Stimulated activated CD4-positive, alpha-beta T cell treated with anti-CD3 and anti-CD28 coated beads, TNF-alpha, amount 100 ng/mL, for 4 hours (primary cell): ENCODE measurements at regions not wholly inside any gene's neighbourhood (a gene's known extent, or its start where the extent isn't known, plus 50 kb on each side); places are given as distances from the start of the nearest gene placed in this dataset.

Experiments
- DNase-seq, 3 experiments: peaks; one replicate each; pipeline ENCODE4 v3.0.0-alpha.2; 2020; ENCODE audit warnings: low read depth in 3 of 3

- DNase-seq: no peak
Observed at GRCh38 chr16:80081846-80082245, 458.9 kb upstream of the DYNLRB2 start.

- no peak for DNase-seq
Observed at GRCh38 chr16:80080287-80080851, 460.4 kb upstream of the DYNLRB2 start.

DNA sequence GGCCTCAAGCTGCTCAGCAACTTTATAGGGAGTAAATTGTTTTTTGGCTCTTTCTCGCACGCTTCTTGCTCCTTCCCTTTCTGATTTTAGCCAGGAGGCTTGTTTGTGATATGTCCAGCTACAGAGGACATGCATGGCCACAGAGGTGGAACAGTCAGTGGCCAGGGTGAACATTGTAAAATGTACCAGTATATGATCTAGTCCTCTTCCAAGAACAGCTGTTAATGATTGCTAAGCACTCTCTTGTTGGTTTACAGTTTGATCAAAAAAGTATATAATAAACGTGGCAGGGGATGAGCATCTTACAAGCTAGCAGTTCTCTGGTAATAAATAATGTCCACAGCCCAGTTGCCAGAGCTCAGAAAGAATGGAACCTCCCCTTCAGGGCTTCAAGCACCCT is 461.7 kb upstream of the DYNLRB2 start:
- no peak for DNase-seq

DNA sequence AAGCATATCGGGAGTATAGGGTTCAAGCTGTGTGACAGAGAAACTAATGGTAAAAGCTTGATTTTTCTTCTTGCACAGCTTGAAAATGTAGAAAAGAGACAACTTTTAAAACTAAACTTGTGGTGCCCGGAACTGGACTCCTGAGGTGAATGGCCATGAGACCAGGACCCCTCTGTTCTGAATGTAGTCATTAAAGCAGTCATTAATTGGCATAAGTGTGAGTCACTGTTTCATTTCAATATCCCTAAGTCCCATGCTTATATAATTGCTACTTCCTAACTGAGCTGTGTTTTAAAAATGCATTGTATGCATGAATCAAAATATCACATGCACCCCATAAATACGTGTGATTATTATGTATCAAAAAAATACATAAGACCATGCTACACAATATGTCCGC is 463.1 kb upstream of the DYNLRB2 start:
- DNase-seq: no peak

DNA sequence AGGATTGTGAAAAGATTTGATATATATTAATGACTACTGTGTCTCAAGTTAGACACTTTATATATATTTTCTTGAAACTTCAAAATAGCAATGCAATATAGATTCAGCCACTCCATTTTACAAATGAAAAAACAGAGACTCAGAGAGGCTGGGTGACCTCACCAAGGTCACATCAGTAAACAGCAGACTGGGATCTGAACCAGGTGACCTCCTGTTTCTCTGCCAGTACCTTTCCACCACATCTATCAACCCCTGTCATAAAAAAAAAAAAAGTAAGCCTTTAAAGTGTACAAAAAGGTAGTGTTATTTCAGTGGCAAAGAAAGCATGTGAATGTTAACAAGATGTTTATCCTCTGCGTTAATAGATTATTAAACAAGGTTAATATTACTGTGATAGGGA is 466.5 kb upstream of the DYNLRB2 start:
- no peak for DNase-seq

GRCh38 chr16:80071964-80072456 is 468.8 kb upstream of the DYNLRB2 start:
- no peak for DNase-seq

- no peak for DNase-seq
Observed at GRCh38 chr16:80066805-80067580, 466.5 kb upstream of the MAF start.

DNA sequence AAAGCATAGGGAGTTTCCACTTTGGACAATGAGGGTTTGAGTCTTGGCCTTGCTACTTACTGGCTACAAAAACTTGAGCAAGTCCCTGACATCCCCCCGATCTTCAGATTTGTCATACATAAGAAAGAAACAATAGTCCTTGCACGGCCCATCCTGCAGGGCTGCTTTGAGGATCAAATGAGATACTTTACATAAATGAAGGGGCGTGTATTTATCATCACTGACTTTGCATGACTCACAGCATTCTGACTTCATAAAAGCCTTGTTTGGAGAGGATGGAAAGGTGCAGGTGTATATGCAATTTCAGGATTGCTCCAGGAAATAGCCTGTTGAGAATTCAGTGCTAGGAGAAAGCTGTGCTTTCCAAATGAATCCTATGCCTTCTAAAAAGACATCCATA is 465.0 kb upstream of the MAF start:
- no peak for DNase-seq

- DNase-seq: no peak
Observed at GRCh38 chr16:80063713-80064069, 463.2 kb upstream of the MAF start.

GRCh38 chr16:80063031-80063712 is 462.6 kb upstream of the MAF start:
- DNase-seq: no peak

GRCh38 chr16:80062361-80063030 is 462.0 kb upstream of the MAF start:
- DNase-seq: no peak

GRCh38 chr16:80060470-80060869 is 459.9 kb upstream of the MAF start:
- no peak for DNase-seq

GRCh38 chr16:80059836-80060235 is 459.3 kb upstream of the MAF start:
- no peak for DNase-seq

GRCh38 chr16:80058214-80058613 is 457.7 kb upstream of the MAF start:
- DNase-seq: no peak

DNA sequence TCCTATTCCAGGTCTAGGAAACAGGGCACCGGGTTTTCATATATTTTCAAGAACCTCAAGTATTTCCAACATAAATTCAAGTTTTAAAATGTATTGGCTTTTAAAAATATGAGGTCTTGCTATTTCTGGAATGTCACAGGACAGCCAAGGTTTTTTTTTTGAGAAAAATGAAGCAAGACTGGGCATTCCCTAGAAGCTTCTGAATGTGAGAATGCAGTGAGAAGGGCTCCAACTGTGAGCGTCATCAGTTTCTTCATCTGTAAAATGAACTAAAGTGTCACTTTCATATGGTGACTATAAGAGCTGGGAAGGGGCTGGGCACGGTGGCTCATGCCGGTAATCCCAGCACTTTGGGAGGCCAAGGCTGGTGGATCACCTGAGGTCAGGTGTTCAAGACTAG is 455.8 kb upstream of the MAF start:
- no peak for DNase-seq

- no peak for DNase-seq
Observed at GRCh38 chr16:80055831-80056230, 455.3 kb upstream of the MAF start.

DNA sequence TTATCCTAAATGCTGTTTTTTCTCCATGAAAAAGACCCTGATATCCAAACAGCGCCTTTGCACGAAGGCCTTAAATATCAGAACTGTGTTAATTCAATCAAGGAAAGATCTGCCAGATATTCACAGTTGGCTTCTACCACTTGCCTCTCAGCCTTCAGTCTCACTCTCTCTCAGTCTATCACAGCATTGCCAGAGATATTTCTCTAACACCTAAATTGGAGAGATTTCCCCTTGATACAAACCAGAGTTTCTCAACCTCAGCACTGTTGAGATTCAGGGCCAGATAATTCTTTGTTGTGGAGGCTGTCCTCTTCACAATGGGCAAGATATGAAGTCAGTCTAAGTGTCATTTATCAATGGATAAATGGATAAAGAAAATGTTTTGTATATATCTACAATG is 454.1 kb upstream of the MAF start:
- DNase-seq: no peak

- DNase-seq: no peak
Observed at GRCh38 chr16:80051040-80051439, 450.5 kb upstream of the MAF start.

DNA sequence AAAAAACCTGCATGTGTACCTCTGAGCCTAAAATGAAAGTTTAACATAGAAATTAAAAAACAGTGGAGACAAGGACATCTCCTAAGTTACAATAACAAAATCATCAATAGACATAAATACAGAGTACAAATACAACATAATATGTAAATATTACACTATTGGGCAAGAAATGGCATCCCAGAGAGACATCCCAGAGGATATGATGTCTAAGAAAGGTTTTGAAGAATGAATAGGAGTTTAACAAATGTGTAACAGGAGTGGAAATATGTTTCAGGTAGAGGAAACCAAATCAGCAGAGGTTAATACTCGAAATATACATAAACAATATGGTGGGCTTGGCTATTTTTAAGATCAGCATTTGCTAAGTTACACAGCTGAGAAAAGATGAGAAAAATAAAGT is 447.7 kb upstream of the MAF start:
- DNase-seq: no peak

GRCh38 chr16:80047842-80048241 is 447.3 kb upstream of the MAF start:
- DNase-seq: no peak

GRCh38 chr16:80046848-80047247 is 446.3 kb upstream of the MAF start:
- DNase-seq: no peak

- no peak for DNase-seq
Observed at GRCh38 chr16:80046261-80046660, 445.7 kb upstream of the MAF start.

DNA sequence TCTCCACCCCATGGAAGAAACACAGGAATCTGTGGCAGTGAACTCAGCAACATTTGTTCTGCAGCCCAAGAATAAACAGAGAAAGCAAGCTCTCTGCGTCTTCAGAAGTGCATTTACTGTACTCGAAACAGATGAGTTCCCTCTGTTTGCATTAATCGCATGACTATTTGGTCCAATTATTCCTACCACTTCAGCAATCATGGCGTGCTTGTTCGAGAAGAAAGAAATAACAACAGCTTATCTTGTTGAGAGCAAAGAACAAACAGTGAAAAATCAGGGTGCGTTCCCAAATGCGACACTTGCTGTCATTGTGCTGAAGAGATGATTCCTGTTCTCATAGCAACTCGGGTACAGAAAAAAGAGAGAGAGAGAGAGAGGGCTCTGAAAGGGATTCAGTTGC is 445.3 kb upstream of the MAF start:
- no peak for DNase-seq
